Upper lobe of right lung (tissue), 1 donor: ENCODE measurements at regions not wholly inside any gene's neighbourhood (a gene's known extent, or its start where the extent isn't known, plus 50 kb on each side); places are given as distances from the start of the nearest gene placed in this dataset.

Experiments used
- ATAC-seq: fragments of 200-7000 bp; cut with Tn5 transposase; one replicate; pipeline ENCODE4 v1.9.1; 2020; ENCODE audit warnings: mild to moderate bottlenecking, moderate library complexity
- DNase-seq: peaks from one replicate; pipeline ENCODE4 v3.0.0-alpha.2; 2020
- H3K27ac ChIP-seq: fragments of 200-600 bp; one replicate; pipeline ENCODE4 v1.8.0; 2022
- H3K27me3 ChIP-seq: fragments of 200-600 bp; one replicate; pipeline ENCODE4 v1.8.0; 2022; ENCODE audit warnings: mild to moderate bottlenecking
- H3K36me3 ChIP-seq: fragments of 200-600 bp; one replicate; pipeline ENCODE4 v1.8.0; 2022
- H3K4me1 ChIP-seq: fragments of 200-600 bp; one replicate; pipeline ENCODE4 v1.8.0; 2022
- H3K4me3 ChIP-seq: fragments of 200-600 bp; one replicate; pipeline ENCODE4 v1.8.0; 2022; ENCODE audit warnings: mild to moderate bottlenecking
- H3K9me3 ChIP-seq: fragments of 200-600 bp; one replicate; pipeline ENCODE4 v1.8.0; 2022
- CTCF ChIP-seq: fragments of 200-600 bp; IDR thresholded peaks from one replicate; pipeline ENCODE4 v1.8.0; 2022; ENCODE audit warnings: antibody characterized with exemption
- intact Hi-C: fragments of 100-400 bp; cut with DNase I; formaldehyde crosslinking; loops from one replicate; pipeline ENCODE4 v1.11.0; 2022
- donor health status: DM: no; HTN: yes; CAD: no; lungs with severe emphysema.

GRCh38 chr1:87929906-87930305, 601.2 kb downstream of the LMO4 start:
- ATAC-seq (no peak), DNase-seq (no peak)
- H3K4me1 ChIP-seq, result no peaks in the 10 kb centered on the region
- H3K27ac ChIP-seq, result no peak overlapping the region
- H3K36me3 ChIP-seq, result no peaks in the 10 kb centered on the region
- no peak for TF ChIP-seq CTCF
- intact Hi-C loops, result no loop called here
- no peaks in the 10 kb centered on the region for H3K9me3 ChIP-seq
- H3K27me3 ChIP-seq, result no peaks in the 10 kb centered on the region
- no peak overlapping the region for H3K4me3 ChIP-seq

- ATAC-seq (no peak), DNase-seq (no peak)
- Histone ChIP-seq H3K36me3 (no peaks in the 10 kb centered on the region), H3K27ac (no peak overlapping the region), H3K4me3 (no peak overlapping the region), H3K4me1 (no peaks in the 10 kb centered on the region), H3K9me3 (no peaks in the 10 kb centered on the region), H3K27me3 (no peaks in the 10 kb centered on the region)
- intact Hi-C loops, result no loop called here
- TF ChIP-seq CTCF, result no peak
These were observed 602.1 kb downstream of the LMO4 start for GRCh38 chr1:87930796-87931195.

GRCh38 chr1:87933171-87933570, 604.5 kb downstream of the LMO4 start:
- no peak for TF ChIP-seq CTCF
- Histone ChIP-seq H3K4me3 (no peak overlapping the region), H3K9me3 (no peaks in the 10 kb centered on the region), H3K27me3 (no peaks in the 10 kb centered on the region), H3K4me1 (no peaks in the 10 kb centered on the region), H3K36me3 (no peaks in the 10 kb centered on the region), H3K27ac (no peak overlapping the region)
- DNase-seq (no peak), ATAC-seq (no peak)
- intact Hi-C loops, result no loop called here

GRCh38 chr1:87935130-87935529, 606.5 kb downstream of the LMO4 start:
- Histone ChIP-seq H3K4me3 (no peak overlapping the region), H3K4me1 (no peaks in the 10 kb centered on the region), H3K9me3 (no peaks in the 10 kb centered on the region), H3K27ac (no peak overlapping the region), H3K36me3 (no peaks in the 10 kb centered on the region), H3K27me3 (no peaks in the 10 kb centered on the region)
- no peak for TF ChIP-seq CTCF
- ATAC-seq (no peak), DNase-seq (no peak)
- intact Hi-C loops, result no loop called here

- no peaks in the 10 kb centered on the region for H3K9me3 ChIP-seq
- DNase-seq (no peak), ATAC-seq (no peak)
- H3K4me3 ChIP-seq, result no peak overlapping the region
- no peaks in the 10 kb centered on the region for H3K4me1 ChIP-seq
- intact Hi-C loops, result no loop called here
- H3K27me3 ChIP-seq, result no peaks in the 10 kb centered on the region
- no peak for TF ChIP-seq CTCF
- H3K27ac ChIP-seq, result no peak overlapping the region
- no peaks in the 10 kb centered on the region for H3K36me3 ChIP-seq
These were observed 609.2 kb downstream of the LMO4 start for GRCh38 chr1:87937831-87938395.

- H3K27me3 ChIP-seq, result no peaks in the 10 kb centered on the region
- no peaks in the 10 kb centered on the region for H3K9me3 ChIP-seq
- no peak overlapping the region for H3K27ac ChIP-seq
- TF ChIP-seq CTCF, result no peak
- intact Hi-C loops, result no loop called here
- DNase-seq, result no peak
- no peaks in the 10 kb centered on the region for H3K36me3 ChIP-seq
- no peaks in the 10 kb centered on the region for H3K4me1 ChIP-seq
- H3K4me3 ChIP-seq, result no peak overlapping the region
- no peak for ATAC-seq
These were observed 610.0 kb downstream of the LMO4 start for GRCh38 chr1:87938631-87939030.
